MM.1S (cell line): ENCODE measurements at regions not wholly inside any gene's neighbourhood (a gene's known extent, or its start where the extent isn't known, plus 50 kb on each side); places are given as distances from the start of the nearest gene placed in this dataset.

ENCODE experiments used
- DNase-seq: peaks from one replicate; pipeline ENCODE4 v3.0.0-alpha.2; 2015
- H2AFZ ChIP-seq: fragments of 300-600 bp; sonication (generic); 2 replicates; pipeline ENCODE4 v1.6.0; 2016; ENCODE audit warnings: antibody characterized with exemption, low read length
- H3F3A ChIP-seq: fragments of 300-600 bp; sonication (generic); 2 replicates; pipeline ENCODE4 v1.6.1; 2016; ENCODE audit warnings: mild to moderate bottlenecking, antibody characterized with exemption, low read length, moderate library complexity, mixed read lengths; ENCODE audit not compliant: insufficient read depth
- H3K27ac ChIP-seq: fragments of 300-600 bp; sonication (generic); 2 replicates; pipeline ENCODE4 v1.5.1; 2016; ENCODE audit warnings: mild to moderate bottlenecking, low read length
- H3K27me3 ChIP-seq: fragments of 300-600 bp; sonication (generic); replicated peaks from 2 replicates; pipeline ENCODE4 v1.6.0; 2016; ENCODE audit warnings: low read length; ENCODE audit not compliant: insufficient read depth
- H3K36me3 ChIP-seq: fragments of 300-600 bp; sonication (generic); replicated peaks from 2 replicates; pipeline ENCODE4 v1.6.1; 2016; ENCODE audit warnings: mild to moderate bottlenecking, low read length, mixed read lengths; ENCODE audit not compliant: insufficient read depth
- H3K4me1 ChIP-seq: fragments of 300-600 bp; sonication (generic); 2 replicates; pipeline ENCODE4 v1.6.1; 2016; ENCODE audit warnings: low read length, mixed read lengths
- H3K4me2 ChIP-seq: fragments of 300-600 bp; sonication (generic); 2 replicates; pipeline ENCODE4 v1.6.0; 2016; ENCODE audit warnings: low read depth, low read length
- H3K4me3 ChIP-seq: fragments of 300-600 bp; sonication (generic); 2 replicates; pipeline ENCODE4 v1.5.1; 2016; ENCODE audit warnings: low read length, mixed read lengths
- H3K79me2 ChIP-seq: fragments of 300-600 bp; sonication (generic); 2 replicates; pipeline ENCODE4 v1.6.1; 2016; ENCODE audit warnings: mixed run types, low read length, mixed read lengths
- H3K9ac ChIP-seq: fragments of 300-600 bp; sonication (generic); 2 replicates; pipeline ENCODE4 v1.6.1; 2016; ENCODE audit warnings: low read length, mixed read lengths
- H3K9me2 ChIP-seq: fragments of 300-600 bp; sonication (generic); replicated peaks from 2 replicates; pipeline ENCODE4 v1.6.1; 2016; ENCODE audit warnings: mild to moderate bottlenecking, low read length, mixed read lengths; ENCODE audit not compliant: insufficient read depth
- H3K9me3 ChIP-seq: fragments of 300-600 bp; sonication (generic); replicated peaks from 2 replicates; pipeline ENCODE4 v1.6.1; 2016; ENCODE audit warnings: mild to moderate bottlenecking, low read length, mixed read lengths; ENCODE audit not compliant: insufficient read depth
- H4K20me1 ChIP-seq: fragments of 300-600 bp; sonication (generic); 2 replicates; pipeline ENCODE4 v1.6.1; 2016; ENCODE audit warnings: mild to moderate bottlenecking, low read length, moderate library complexity, mixed read lengths; ENCODE audit not compliant: insufficient read depth
- EZH2 ChIP-seq: fragments of 300-600 bp; sonication (generic); optimal IDR thresholded peaks from 2 replicates; pipeline ENCODE3; 2017; ENCODE audit warnings: low read depth, mild to moderate bottlenecking, antibody characterized with exemption, low read length, mixed read lengths
- EZH2phosphoT487 ChIP-seq: fragments of 300-600 bp; sonication (generic); IDR thresholded peaks from 2 replicates; pipeline ENCODE4 v1.6.1; 2018; ENCODE audit warnings: antibody characterized with exemption, low read length
- TF ChIP-seq, protein P1 (sequence below): fragments of 300-600 bp; sonication (generic); IDR thresholded peaks from 2 replicates; pipeline ENCODE4 v1.5.1; 2016; ENCODE audit warnings: antibody characterized with exemption, low read length, mixed read lengths

DNA sequence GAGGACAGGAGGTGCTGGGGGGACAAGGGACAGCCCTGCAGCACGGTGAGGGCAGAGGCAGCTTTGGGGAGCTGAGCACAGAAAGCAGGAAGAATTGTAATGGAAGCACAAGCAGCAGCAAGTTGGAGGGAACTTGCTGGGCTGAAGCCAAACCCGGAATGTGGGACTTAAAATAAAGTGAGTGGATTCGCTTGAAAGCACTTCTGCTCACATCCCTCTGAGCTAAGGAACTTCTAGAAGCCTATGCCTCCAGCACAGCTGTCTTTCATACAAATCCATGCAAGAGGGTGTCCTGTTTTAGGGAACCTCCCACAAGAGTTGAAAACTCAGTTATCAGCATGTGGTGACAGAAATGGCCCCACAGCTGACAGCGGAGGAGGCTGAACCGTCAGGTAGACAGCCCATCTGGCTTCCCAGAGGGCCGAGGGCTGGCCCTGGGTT is 71.4 kb upstream of the MLN start:
- TF ChIP-seq EZH2 (no peak), EZH2phosphoT487 (no peak)
- TF ChIP-seq, protein P1, sequence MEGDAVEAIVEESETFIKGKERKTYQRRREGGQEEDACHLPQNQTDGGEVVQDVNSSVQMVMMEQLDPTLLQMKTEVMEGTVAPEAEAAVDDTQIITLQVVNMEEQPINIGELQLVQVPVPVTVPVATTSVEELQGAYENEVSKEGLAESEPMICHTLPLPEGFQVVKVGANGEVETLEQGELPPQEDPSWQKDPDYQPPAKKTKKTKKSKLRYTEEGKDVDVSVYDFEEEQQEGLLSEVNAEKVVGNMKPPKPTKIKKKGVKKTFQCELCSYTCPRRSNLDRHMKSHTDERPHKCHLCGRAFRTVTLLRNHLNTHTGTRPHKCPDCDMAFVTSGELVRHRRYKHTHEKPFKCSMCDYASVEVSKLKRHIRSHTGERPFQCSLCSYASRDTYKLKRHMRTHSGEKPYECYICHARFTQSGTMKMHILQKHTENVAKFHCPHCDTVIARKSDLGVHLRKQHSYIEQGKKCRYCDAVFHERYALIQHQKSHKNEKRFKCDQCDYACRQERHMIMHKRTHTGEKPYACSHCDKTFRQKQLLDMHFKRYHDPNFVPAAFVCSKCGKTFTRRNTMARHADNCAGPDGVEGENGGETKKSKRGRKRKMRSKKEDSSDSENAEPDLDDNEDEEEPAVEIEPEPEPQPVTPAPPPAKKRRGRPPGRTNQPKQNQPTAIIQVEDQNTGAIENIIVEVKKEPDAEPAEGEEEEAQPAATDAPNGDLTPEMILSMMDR: no peak
- Histone ChIP-seq H3K4me3 (no peak overlapping the region), H3K4me2 (no peak overlapping the region), H3K9me3 (no peaks in the 10 kb centered on the region), H3F3A (no peaks in the 10 kb centered on the region), H3K79me2 (no peaks in the 10 kb centered on the region), H3K9me2 (no peaks in the 10 kb centered on the region), H3K9ac (no peak overlapping the region), H3K27ac (no peak overlapping the region), H4K20me1 (no peaks in the 10 kb centered on the region), H3K4me1 (no peaks in the 10 kb centered on the region), H3K36me3 (no peaks in the 10 kb centered on the region), H2AFZ (no peak overlapping the region), H3K27me3 (no peaks in the 10 kb centered on the region)
- DNase-seq: no peak

DNA sequence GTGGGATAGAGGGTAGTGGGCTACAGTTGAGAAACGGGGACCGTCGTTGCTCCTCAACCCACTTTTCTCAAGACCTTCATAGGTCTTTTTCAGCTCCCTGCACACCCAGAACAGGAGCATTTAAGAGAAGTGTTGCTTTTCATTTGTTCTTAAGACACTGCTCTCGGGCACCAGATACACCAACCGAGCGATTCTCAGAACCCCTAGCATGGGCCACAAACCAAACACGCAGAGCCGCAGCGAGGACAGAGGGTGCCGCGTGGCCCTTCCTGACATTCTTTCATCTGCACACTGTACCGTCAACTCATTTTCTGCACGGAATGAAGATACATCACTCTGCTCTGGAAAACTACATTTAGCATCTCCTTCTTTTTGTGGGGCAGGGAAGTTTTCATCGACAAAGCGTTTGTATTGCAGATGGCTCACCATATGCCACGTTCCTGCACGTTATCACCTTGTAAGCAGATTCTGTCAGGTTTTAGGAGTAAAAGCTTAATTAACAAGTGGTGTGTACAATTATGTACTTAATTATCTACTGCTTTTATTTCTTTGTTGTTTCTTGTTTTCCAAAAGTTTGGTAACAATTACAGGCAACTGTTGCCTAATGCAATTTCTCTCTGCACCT is 70.4 kb upstream of the MLN start:
- Histone ChIP-seq H3K9ac (no peak overlapping the region), H3K36me3 (no peaks in the 10 kb centered on the region), H3K79me2 (no peaks in the 10 kb centered on the region), H3K9me2 (no peaks in the 10 kb centered on the region), H3K4me2 (no peak overlapping the region), H3K27me3 (no peaks in the 10 kb centered on the region), H4K20me1 (no peaks in the 10 kb centered on the region), H3K4me1 (no peaks in the 10 kb centered on the region), H2AFZ (no peak overlapping the region), H3K9me3 (no peaks in the 10 kb centered on the region), H3K27ac (no peak overlapping the region), H3F3A (no peaks in the 10 kb centered on the region), H3K4me3 (no peak overlapping the region)
- TF ChIP-seq EZH2phosphoT487 (no peak), EZH2 (no peak)
- TF ChIP-seq, protein P1: no peak
- DNase-seq: no peak

DNA sequence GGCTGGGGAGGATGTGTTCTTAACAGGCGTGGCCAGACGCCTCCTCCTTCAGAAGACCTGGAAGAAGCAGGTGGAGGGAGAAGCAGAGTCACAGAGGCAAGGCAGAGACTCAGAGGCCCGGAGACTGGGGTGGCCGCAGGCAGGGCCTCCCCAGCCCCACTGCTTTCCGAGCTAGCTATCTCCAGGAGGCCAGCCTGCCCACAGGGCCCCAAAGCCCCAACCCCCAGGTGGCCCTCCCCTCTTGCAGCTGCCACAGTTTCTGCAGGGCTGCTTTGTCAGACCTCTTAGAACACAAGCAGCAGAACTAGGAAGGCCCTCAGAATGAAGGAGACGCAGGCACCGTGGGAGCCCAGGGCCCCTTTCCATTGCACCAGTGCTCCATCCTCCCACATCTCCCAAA is 69.0 kb upstream of the MLN start:
- no peak overlapping the region for H2AFZ ChIP-seq
- no peaks in the 10 kb centered on the region for H3K9me2 ChIP-seq
- no peaks in the 10 kb centered on the region for H4K20me1 ChIP-seq
- no peaks in the 10 kb centered on the region for H3K79me2 ChIP-seq
- H3F3A ChIP-seq: no peaks in the 10 kb centered on the region
- TF ChIP-seq EZH2phosphoT487 (no peak), EZH2 (no peak)
- TF ChIP-seq, protein P1: no peak
- no peak overlapping the region for H3K4me2 ChIP-seq
- DNase-seq: no peak
- no peaks in the 10 kb centered on the region for H3K36me3 ChIP-seq
- no peak overlapping the region for H3K9ac ChIP-seq
- no peaks in the 10 kb centered on the region for H3K4me1 ChIP-seq
- H3K27me3 ChIP-seq: no peaks in the 10 kb centered on the region
- no peaks in the 10 kb centered on the region for H3K9me3 ChIP-seq
- H3K4me3 ChIP-seq: no peak overlapping the region
- no peak overlapping the region for H3K27ac ChIP-seq
